Cardiac fibroblast (primary cell): ENCODE measurements at regions not wholly inside any gene's neighbourhood (a gene's known extent, or its start where the extent isn't known, plus 50 kb on each side); places are given as distances from the start of the nearest gene placed in this dataset.

Source experiments
- DNase-seq, 2 donors: peaks; one replicate each; pipeline versions ENCODE4 v3.0.0 to v3.0.0-alpha.2; 2010; ENCODE audit warnings: low read depth in 2 of 2
- H3K4me3 ChIP-seq, 2 donors: replicated peaks in 1 of 2; 1 replicate in 1 of 2; 2 replicates in 1 of 2; pipeline ENCODE4 v1.5.1; 2011; ENCODE audit warnings: low read depth in 2 of 2, low read length in 2 of 2, mild to moderate bottlenecking in 2 of 2, moderate library complexity in 1 of 2
- TF ChIP-seq, protein P1 (sequence below): IDR thresholded peaks from one replicate; pipeline ENCODE4 v1.5.1; 2011; ENCODE audit warnings: low read depth, mild to moderate bottlenecking, low read length, inconsistent platforms

DNA sequence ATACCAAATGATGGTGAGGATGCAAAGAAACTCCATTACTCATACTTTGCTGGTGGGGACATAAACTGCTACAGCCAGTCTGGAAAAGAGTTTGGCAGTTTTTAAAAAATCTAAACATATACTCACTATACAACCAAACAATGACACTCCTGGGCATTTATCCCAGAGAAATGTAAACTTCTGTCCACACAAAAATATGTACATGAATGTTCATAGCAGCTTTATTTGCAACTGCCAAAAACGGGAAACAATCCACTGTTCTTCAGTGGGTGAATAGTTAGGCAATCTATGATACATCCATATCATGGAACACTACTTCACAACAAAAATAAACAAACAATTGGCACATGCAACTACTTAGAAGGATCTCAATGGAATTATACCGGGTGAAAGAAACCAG, 276.4 kb upstream of the SP8 start:
- DNase-seq: peak in 1 of 2 donors; percentile 3
- H3K4me3 ChIP-seq: no peak overlapping the region
- TF ChIP-seq, protein P1, sequence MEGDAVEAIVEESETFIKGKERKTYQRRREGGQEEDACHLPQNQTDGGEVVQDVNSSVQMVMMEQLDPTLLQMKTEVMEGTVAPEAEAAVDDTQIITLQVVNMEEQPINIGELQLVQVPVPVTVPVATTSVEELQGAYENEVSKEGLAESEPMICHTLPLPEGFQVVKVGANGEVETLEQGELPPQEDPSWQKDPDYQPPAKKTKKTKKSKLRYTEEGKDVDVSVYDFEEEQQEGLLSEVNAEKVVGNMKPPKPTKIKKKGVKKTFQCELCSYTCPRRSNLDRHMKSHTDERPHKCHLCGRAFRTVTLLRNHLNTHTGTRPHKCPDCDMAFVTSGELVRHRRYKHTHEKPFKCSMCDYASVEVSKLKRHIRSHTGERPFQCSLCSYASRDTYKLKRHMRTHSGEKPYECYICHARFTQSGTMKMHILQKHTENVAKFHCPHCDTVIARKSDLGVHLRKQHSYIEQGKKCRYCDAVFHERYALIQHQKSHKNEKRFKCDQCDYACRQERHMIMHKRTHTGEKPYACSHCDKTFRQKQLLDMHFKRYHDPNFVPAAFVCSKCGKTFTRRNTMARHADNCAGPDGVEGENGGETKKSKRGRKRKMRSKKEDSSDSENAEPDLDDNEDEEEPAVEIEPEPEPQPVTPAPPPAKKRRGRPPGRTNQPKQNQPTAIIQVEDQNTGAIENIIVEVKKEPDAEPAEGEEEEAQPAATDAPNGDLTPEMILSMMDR: no peak

DNA sequence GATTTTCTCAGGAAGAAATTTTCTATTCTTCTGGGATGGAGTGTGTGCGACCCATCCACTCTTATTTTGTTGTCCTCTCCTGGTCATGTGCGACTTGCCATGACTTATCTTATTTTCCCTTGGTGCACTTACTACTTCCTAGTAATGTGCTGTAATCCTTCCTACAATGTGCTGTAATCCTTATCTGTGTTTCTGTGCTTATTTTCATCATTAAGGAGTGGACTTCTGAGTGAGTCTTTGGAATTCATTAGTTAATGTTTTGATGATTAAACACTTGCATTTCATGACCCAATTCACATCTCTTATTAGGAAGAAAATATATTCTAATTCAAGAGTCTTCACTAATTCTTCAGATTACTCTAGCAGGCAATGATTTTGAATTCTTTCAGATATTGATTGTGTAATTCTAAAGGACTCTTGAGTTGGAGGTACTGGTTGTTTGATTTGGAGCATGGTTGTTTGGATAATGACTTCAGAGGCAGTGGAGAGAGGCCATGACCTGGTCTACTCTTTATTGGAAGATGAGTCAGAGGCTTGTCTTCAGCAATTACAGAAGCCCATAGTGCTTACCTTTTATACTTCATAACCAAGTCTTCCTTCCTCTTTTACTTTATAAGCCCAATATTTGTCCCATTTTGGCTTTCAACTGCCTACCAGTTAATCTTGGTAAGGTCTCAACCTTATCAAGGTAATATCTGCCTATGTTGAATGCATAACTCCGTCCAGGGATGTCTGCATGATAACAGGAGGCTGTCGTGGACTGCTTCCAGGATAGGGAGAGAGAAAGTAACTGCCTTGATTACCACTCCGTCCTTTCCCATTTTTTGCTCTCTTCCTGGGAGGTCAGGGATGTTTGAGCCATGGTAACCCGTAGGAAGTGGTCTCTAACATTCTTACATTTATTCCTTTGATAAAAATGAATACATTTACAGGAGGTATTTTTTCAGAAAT, 278.3 kb upstream of the SP8 start:
- TF ChIP-seq, protein P1: no peak
- DNase-seq: peak in 1 of 2 donors; percentile 37
- H3K4me3 ChIP-seq: no peak overlapping the region

DNA sequence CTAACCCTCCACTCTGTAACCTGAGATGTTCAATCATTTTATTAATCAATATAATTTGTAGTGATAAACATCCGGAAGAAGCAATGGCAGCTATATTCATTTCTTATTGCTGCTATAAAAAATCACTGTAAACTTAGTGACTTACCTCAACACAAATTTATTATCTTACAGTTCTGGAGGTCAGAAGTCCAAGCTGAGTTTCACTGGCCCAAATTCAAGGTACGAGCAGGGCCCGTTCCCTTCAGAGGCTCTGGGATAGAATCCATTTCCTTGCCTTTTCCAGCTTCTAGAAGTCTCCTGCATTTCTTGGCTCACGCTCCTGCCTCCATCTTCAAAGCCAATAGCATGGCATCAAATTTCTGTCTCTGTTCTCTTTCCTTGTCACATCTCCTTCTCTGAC, 279.5 kb upstream of the SP8 start:
- H3K4me3 ChIP-seq: no peak overlapping the region
- DNase-seq: no peak
- TF ChIP-seq, protein P1: no peak

DNA sequence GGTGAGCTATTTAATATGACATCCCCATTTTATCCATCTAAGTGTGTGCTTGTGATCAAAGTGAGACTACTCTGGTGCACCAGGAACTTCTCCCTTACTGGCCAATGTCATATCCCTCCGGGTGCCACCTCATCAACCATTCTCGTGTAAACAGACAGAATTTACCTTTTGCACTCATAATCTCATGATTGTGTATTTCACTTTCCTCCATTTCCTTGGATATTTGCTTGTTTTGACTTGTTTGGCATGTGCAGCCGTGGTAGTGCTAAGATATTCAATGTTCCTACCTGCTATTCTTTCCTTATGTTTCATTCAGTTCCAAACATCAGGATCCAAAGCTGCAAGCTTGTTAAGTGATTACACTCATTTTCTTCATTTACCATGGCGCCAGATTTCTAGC, 280.5 kb upstream of the SP8 start:
- DNase-seq: no peak
- H3K4me3 ChIP-seq: no peak overlapping the region
- TF ChIP-seq, protein P1: no peak

DNA sequence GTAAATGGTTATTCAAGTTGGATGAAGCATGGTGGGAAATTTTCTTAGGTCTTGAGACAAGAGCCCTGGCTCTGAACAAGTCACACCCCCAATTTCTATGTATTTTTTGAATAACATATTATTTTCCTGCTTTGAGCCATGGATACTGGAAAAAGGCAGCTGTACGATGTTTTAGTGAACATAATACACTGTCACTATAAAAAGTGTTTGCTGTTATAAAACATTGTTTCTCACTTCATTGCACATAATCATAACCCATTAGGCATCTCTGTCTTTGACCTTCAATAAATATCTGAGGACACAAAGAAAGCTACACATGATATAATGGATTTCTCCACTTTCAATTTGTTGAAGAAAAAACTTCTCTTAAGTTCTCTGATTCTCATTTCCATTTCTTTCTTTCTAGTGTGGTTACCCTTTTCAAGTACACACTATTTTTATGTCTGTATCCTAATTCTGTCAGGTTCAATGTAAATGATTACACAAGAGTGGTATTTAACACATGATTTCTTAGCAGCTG, 283.9 kb upstream of the SP8 start:
- TF ChIP-seq, protein P1: no peak
- DNase-seq: no peak
- H3K4me3 ChIP-seq: no peak overlapping the region

DNA sequence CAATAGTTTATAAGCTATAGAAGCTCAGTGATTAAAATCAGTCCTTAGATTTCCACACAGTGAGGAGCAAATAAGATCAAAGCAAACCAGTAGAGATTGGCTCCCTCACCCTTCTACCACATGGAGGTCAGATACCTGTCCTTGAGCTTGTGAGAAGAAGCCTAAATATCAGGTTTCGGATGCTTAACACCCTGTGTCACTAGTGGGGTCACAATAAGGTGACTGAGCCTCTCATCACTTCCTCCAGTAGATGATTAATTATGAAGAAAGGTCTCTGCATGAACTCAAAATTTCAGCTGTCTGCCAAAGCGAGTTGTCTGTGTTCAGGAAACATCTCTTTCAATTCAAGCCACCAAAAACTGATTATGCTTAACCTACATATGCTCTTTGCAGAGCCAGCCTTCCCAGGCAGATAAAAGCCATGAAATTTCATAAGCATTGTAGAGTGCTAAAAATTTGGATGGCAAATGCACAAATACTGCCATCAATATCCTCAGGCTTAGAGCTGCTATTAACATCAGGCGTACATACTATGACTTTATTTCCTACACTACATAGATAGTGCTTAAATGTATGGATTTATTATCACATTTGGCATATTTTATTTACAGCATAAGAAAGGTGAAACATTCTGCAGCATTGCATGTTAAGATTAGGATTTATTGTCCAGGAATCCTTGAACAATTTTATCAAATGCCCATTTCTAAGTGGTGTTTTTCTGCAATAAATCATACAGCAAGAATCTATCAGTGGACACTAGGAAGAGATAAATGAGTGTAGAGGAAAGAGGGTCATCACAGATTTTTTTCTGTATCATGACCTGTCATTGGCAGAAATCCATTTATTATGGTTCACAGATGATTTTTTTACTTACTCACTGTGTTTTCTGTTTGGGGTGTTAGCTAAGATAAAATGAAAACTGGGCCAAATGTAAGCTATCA, 285.1 kb upstream of the SP8 start:
- DNase-seq: no peak
- TF ChIP-seq, protein P1: no peak
- H3K4me3 ChIP-seq: no peak overlapping the region
